ENCODE measurements at regions not wholly inside any gene's neighbourhood (a gene's known extent, or its start where the extent isn't known, plus 50 kb on each side); places are given as distances from the start of the nearest gene placed in this dataset.

GRCh38 chr1:221416142-221416541, 325.7 kb downstream of the DUSP10 start:
- H3K36me3 ChIP-seq, result no peaks in the 10 kb centered on the region
- no peaks in the 10 kb centered on the region for H3K27me3 ChIP-seq
- TF ChIP-seq CTCF (IDR thresholded peaks at IDR 0.05; ENCODE audit: low read depth, low read length), result no peak
- no peaks in the 10 kb centered on the region for H3K4me1 ChIP-seq
- H3K9me3 ChIP-seq, result no peaks in the 10 kb centered on the region
- DNase-seq, result no peak
- H3K4me3 ChIP-seq (ENCODE audit: low read depth, low read length), result no peak overlapping the region

- no peaks in the 10 kb centered on the region for H3K27me3 ChIP-seq
- no peak for TF ChIP-seq CTCF (IDR thresholded peaks at IDR 0.05; ENCODE audit: low read depth, low read length)
- no peak for DNase-seq
- no peak overlapping the region for H3K4me3 ChIP-seq (ENCODE audit: low read depth, low read length)
- no peaks in the 10 kb centered on the region for H3K9me3 ChIP-seq
- H3K36me3 ChIP-seq, result no peaks in the 10 kb centered on the region
- no peaks in the 10 kb centered on the region for H3K4me1 ChIP-seq
Observed at GRCh38 chr1:221416723-221417122, 325.2 kb downstream of the DUSP10 start.

- TF ChIP-seq CTCF (IDR thresholded peaks at IDR 0.05; ENCODE audit: low read depth, low read length), result no peak
- Histone ChIP-seq H3K36me3 (no peaks in the 10 kb centered on the region), H3K9me3 (no peaks in the 10 kb centered on the region), H3K4me1 (no peaks in the 10 kb centered on the region), H3K27me3 (no peaks in the 10 kb centered on the region), H3K4me3 (ENCODE audit: low read depth, low read length) (no peak overlapping the region)
- no peak for DNase-seq
Observed at GRCh38 chr1:221418346-221418745, 323.5 kb downstream of the DUSP10 start.

- H3K36me3 ChIP-seq, result no peaks in the 10 kb centered on the region
- H3K27me3 ChIP-seq, result no peaks in the 10 kb centered on the region
- no peaks in the 10 kb centered on the region for H3K9me3 ChIP-seq
- DNase-seq, result no peak
- H3K4me3 ChIP-seq (ENCODE audit: low read depth, low read length), result no peak overlapping the region
- no peak for TF ChIP-seq CTCF (IDR thresholded peaks at IDR 0.05; ENCODE audit: low read depth, low read length)
- H3K4me1 ChIP-seq, result no peaks in the 10 kb centered on the region
Observed at GRCh38 chr1:221419513-221420095, 322.3 kb downstream of the DUSP10 start.

- Histone ChIP-seq H3K4me1 (no peaks in the 10 kb centered on the region), H3K4me3 (ENCODE audit: low read depth, low read length) (no peak overlapping the region), H3K36me3 (no peaks in the 10 kb centered on the region), H3K9me3 (no peaks in the 10 kb centered on the region), H3K27me3 (no peaks in the 10 kb centered on the region; the same call in 1 of the 2 replicates)
- DNase-seq, result no peak
- no peak for TF ChIP-seq CTCF (IDR thresholded peaks at IDR 0.05; ENCODE audit: low read depth, low read length)
Observed at GRCh38 chr1:221429264-221429663, 312.6 kb downstream of the DUSP10 start.

- DNase-seq, result no peak
- no peaks in the 10 kb centered on the region; the same call in 1 of the 2 replicates for H3K27me3 ChIP-seq
- no peaks in the 10 kb centered on the region for H3K9me3 ChIP-seq
- H3K36me3 ChIP-seq, result no peaks in the 10 kb centered on the region
- H3K4me3 ChIP-seq (ENCODE audit: low read depth, low read length), result no peak overlapping the region
- H3K4me1 ChIP-seq, result no peaks in the 10 kb centered on the region
- TF ChIP-seq CTCF (IDR thresholded peaks at IDR 0.05; ENCODE audit: low read depth, low read length), result no peak
Observed at GRCh38 chr1:221430152-221430960, 311.5 kb downstream of the DUSP10 start.
